ENCODE measurements at regions not wholly inside any gene's neighbourhood (a gene's known extent, or its start where the extent isn't known, plus 50 kb on each side); places are given as distances from the start of the nearest gene placed in this dataset.

DNA sequence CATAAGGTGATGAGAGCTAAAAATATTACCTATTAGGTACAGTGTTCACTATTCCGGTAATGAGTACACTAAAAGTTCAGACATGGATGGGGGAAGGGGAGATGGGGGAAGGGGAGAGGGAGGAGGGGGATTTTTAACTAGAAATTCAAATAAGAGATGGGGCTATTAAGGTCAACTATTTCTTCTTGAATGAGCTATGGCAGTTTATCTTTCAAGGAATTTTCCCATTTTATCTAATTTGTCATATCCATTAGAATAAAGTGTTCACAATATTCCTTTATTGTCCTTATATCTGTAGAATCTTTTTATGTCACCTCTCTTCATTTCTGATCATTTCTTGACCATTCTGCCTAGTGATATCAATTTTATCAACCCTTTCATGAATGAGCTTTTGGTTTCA, 362.4 kb downstream of the SUCLA2 start:
- Histone ChIP-seq H3K27me3 (no peaks in the 10 kb centered on the region), H3K36me3 (no peaks in the 10 kb centered on the region), H3K9me3 (no peaks in the 10 kb centered on the region), H3K4me3 (no peak overlapping the region), H3K27ac (no peak overlapping the region), H3K4me1 (no peaks in the 10 kb centered on the region)
- intact Hi-C loops (cut with DNase I), result no loop called here
- 93 to 94% methylated on average over 1 of the region's 1 CpG for WGBS, 2 donors
- TF ChIP-seq, protein P1, sequence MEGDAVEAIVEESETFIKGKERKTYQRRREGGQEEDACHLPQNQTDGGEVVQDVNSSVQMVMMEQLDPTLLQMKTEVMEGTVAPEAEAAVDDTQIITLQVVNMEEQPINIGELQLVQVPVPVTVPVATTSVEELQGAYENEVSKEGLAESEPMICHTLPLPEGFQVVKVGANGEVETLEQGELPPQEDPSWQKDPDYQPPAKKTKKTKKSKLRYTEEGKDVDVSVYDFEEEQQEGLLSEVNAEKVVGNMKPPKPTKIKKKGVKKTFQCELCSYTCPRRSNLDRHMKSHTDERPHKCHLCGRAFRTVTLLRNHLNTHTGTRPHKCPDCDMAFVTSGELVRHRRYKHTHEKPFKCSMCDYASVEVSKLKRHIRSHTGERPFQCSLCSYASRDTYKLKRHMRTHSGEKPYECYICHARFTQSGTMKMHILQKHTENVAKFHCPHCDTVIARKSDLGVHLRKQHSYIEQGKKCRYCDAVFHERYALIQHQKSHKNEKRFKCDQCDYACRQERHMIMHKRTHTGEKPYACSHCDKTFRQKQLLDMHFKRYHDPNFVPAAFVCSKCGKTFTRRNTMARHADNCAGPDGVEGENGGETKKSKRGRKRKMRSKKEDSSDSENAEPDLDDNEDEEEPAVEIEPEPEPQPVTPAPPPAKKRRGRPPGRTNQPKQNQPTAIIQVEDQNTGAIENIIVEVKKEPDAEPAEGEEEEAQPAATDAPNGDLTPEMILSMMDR (IDR thresholded peaks at IDR 0.05), result no peak
- no peak for TF ChIP-seq POLR2A (IDR thresholded peaks at IDR 0.05)
- no peak for DNase-seq

DNA sequence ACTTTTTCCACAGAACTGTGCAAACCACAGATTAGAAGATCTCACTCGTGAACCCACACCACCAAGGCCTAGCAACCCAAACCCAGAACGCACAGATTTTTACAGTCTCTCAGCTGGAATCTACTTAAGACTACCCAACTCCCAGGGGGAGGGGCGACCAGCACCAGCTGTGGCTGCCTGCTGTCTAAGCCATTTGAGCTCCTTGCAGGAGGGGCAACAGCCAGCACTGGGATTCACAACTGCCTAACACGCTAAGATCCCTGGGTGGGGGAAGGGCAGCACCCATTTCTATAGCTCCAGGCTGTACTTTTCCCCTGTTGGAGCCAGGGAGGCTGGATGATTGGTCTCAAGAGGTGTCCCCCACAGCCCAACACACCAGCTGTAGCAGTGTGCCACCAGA, 368.8 kb downstream of the SUCLA2 start:
- H3K27me3 ChIP-seq, result no peaks in the 10 kb centered on the region
- no peaks in the 10 kb centered on the region for H3K9me3 ChIP-seq
- H3K4me3 ChIP-seq, result no peak overlapping the region
- TF ChIP-seq, protein P1 (IDR thresholded peaks at IDR 0.05), result no peak
- TF ChIP-seq POLR2A (IDR thresholded peaks at IDR 0.05), result no peak
- intact Hi-C loops (cut with DNase I), result no loop called here
- H3K36me3 ChIP-seq, result no peaks in the 10 kb centered on the region
- no peaks in the 10 kb centered on the region for H3K4me1 ChIP-seq
- no peak overlapping the region for H3K27ac ChIP-seq
- DNase-seq, result no peak
- 40 to 45% methylated on average over 2 to 3 of the region's 4 CpGs for WGBS, 2 donors

DNA sequence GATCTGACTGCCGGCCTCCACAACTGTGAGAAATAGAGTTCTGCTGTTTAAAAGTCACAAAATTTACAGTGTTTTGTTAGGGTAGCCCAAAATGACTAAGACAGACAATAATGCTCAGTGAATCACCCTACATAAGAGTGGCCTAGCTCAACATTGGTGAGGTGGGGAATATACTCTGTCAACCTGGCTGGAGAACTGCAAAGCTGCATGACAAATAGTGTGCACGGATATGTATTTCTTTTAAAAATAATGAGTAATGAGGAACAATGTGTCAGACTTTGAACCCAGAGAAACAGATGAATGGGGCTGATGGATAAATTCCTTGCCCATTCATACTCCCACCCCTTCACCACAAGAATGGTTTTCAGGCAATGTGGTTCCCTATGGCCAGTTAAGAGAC, 372.4 kb downstream of the SUCLA2 start:
- intact Hi-C loops (cut with DNase I), result no loop called here
- H3K4me1 ChIP-seq, result no peaks in the 10 kb centered on the region
- DNase-seq, result no peak
- H3K4me3 ChIP-seq, result no peak overlapping the region
- TF ChIP-seq, protein P1 (IDR thresholded peaks at IDR 0.05), result no peak
- TF ChIP-seq POLR2A (IDR thresholded peaks at IDR 0.05), result no peak
- H3K27ac ChIP-seq, result no peak overlapping the region
- no peaks in the 10 kb centered on the region for H3K9me3 ChIP-seq
- 71 to 72% methylated on average over 2 of the region's 2 CpGs for WGBS, 2 donors
- H3K27me3 ChIP-seq, result no peaks in the 10 kb centered on the region
- no peaks in the 10 kb centered on the region for H3K36me3 ChIP-seq

GRCh38 chr13:47623862-47624261, 377.2 kb downstream of the SUCLA2 start:
- intact Hi-C loops (cut with DNase I), result no loop called here
- TF ChIP-seq POLR2A (IDR thresholded peaks at IDR 0.05), result no peak
- TF ChIP-seq, protein P1 (IDR thresholded peaks at IDR 0.05), result no peak
- H3K4me3 ChIP-seq, result no peak overlapping the region
- 92 to 93% methylated on average over 2 of the region's 2 CpGs for WGBS, 2 donors
- H3K36me3 ChIP-seq, result no peaks in the 10 kb centered on the region
- H3K9me3 ChIP-seq, result peaks cover 0 to 3% (median 0%) of the 10 kb centered on the region in 3 donors
- H3K4me1 ChIP-seq, result no peaks in the 10 kb centered on the region
- no peak for DNase-seq
- H3K27me3 ChIP-seq, result peaks cover 0 to 10% (median 0%) of the 10 kb centered on the region in 4 donors
- H3K27ac ChIP-seq, result no peak overlapping the region

DNA sequence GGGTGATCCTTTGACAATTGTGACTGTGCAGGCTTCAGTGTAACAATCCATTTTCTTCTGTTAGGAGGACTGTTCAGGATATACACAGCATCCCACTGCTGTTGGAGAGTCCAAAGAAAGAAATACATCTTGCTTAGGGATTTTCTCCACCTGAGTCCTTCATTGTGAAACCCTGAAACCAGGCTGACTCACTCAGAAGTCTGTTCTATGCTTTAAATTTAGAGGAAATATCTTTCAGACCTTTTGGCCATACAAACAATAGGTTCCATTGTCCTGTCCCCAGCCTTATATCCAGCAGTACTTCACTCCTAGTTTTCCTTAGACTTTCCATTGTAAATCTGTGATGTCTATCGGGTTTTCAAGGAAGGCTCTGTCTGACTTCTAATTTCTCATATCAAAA, 379.1 kb downstream of the SUCLA2 start:
- Histone ChIP-seq H3K27me3 (peaks cover 0 to 10% (median 0%) of the 10 kb centered on the region in 4 donors), H3K4me3 (no peak overlapping the region), H3K27ac (no peak overlapping the region), H3K9me3 (peaks cover 0 to 9% (median 0%) of the 10 kb centered on the region in 3 donors), H3K4me1 (no peaks in the 10 kb centered on the region), H3K36me3 (no peaks in the 10 kb centered on the region)
- TF ChIP-seq, protein P1 (IDR thresholded peaks at IDR 0.05), result no peak
- TF ChIP-seq POLR2A (IDR thresholded peaks at IDR 0.05), result no peak
- intact Hi-C loops (cut with DNase I), result no loop called here
- DNase-seq, result no peak
- 16 to 17% methylated on average over 1 of the region's 1 CpG for WGBS, 2 donors
